OCI-LY7 (cell line): ENCODE measurements at regions not wholly inside any gene's neighbourhood (a gene's known extent, or its start where the extent isn't known, plus 50 kb on each side); places are given as distances from the start of the nearest gene placed in this dataset.

Source experiments
- BruUV-seq: library from RNA; stranded (reverse); fragments of 400-500 nt; replicated peaks from 2 replicates; lab custom pipeline; 2021; lab: Mats Ljungman, UMichigan
- CTCF ChIA-PET: fragments of 300-600 bp; sonication (Branson Sonifier 250); formaldehyde crosslinking; loops from one replicate; lab custom pipeline; 2022; ENCODE audit warnings: antibody characterized with exemption; ENCODE audit not compliant: unreplicated experiment; lab: Charles Lee
- POLR2A ChIA-PET: fragments of 300-600 bp; sonication (Branson Sonifier 250); formaldehyde crosslinking; loops from one replicate; lab custom pipeline; 2022; ENCODE audit warnings: antibody characterized with exemption; lab: Charles Lee
- DNase-seq: peaks from one replicate; pipeline ENCODE4 v3.0.0-alpha.2; 2015; ENCODE audit warnings: low spot score
- H2AFZ ChIP-seq: fragments of 200-600 bp; sonication (generic), shearing (Covaris generic); 2 replicates; pipeline ENCODE4 v1.6.1; 2014; ENCODE audit warnings: mild to moderate bottlenecking, antibody characterized with exemption, low read length, moderate library complexity
- H3K27ac ChIP-seq: fragments of 200-600 bp; sonication (generic); 2 replicates; pipeline ENCODE4 v1.5.1; 2014; ENCODE audit warnings: mixed run types, low read depth, mild to moderate bottlenecking, moderate library complexity, low read length, inconsistent platforms; ENCODE audit not compliant: poor library complexity, severe bottlenecking
- H3K36me3 ChIP-seq: fragments of 200-600 bp; sonication (generic); 2 replicates; pipeline ENCODE4 v1.6.1; 2014; ENCODE audit warnings: mild to moderate bottlenecking, antibody characterized with exemption, low read length, moderate library complexity, mixed read lengths; ENCODE audit not compliant: insufficient read depth
- H3K4me1 ChIP-seq: fragments of 200-600 bp; sonication (generic); 2 replicates; pipeline ENCODE4 v1.5.1; 2014; ENCODE audit warnings: mild to moderate bottlenecking, low read length; ENCODE audit not compliant: insufficient read depth, poor library complexity, severe bottlenecking
- H3K4me2 ChIP-seq: fragments of 200-600 bp; sonication (generic); 2 replicates; pipeline ENCODE4 v1.6.1; 2014; ENCODE audit warnings: mild to moderate bottlenecking, low read length
- H3K4me3 ChIP-seq: fragments of 200-600 bp; sonication (generic); 2 replicates; pipeline ENCODE4 v1.5.1; 2014; ENCODE audit warnings: mild to moderate bottlenecking, low read depth, low read length; ENCODE audit not compliant: poor library complexity, severe bottlenecking
- H3K79me2 ChIP-seq: fragments of 200-600 bp; sonication (generic); 2 replicates; pipeline ENCODE4 v1.6.1; 2016; ENCODE audit warnings: low read depth, mild to moderate bottlenecking, low read length, moderate library complexity, mixed read lengths; ENCODE audit not compliant: insufficient read depth
- H3K9me2 ChIP-seq: fragments of 200-600 bp; sonication (generic); 2 replicates; pipeline ENCODE4 v1.6.1; 2016; ENCODE audit warnings: mild to moderate bottlenecking, low read length, mixed read lengths; ENCODE audit not compliant: insufficient read depth
- H3K9me3 ChIP-seq: fragments of 200-600 bp; sonication (generic); 2 replicates; pipeline ENCODE4 v1.6.1; 2014; ENCODE audit warnings: mild to moderate bottlenecking, mixed run types, low read length, mixed read lengths
- H4K20me1 ChIP-seq: fragments of 200-600 bp; sonication (generic); 2 replicates; pipeline ENCODE4 v1.6.1; 2014; ENCODE audit warnings: mild to moderate bottlenecking, antibody characterized with exemption, low read length, moderate library complexity, mixed read lengths; ENCODE audit not compliant: insufficient read depth
- EZH2phosphoT487 ChIP-seq: fragments of 200-600 bp; sonication (generic); IDR thresholded peaks from 2 replicates; pipeline ENCODE4 v1.6.1; 2018; ENCODE audit warnings: low read depth, borderline replicate concordance, mild to moderate bottlenecking, mixed run types, antibody characterized with exemption, low read length, moderate library complexity, mixed read lengths
- intact Hi-C: fragments of 100-400 bp; cut with micrococcal nuclease; formaldehyde crosslinking; loops from one replicate; pipeline ENCODE4 v1.10.0; 2022; ENCODE audit not compliant: unreplicated experiment
- TF ChIP-seq, protein P1 (sequence below): fragments of 200-600 bp; sonication (generic); conservative IDR thresholded peaks from 2 replicates; pipeline ENCODE4 v1.5.1; 2014; ENCODE audit warnings: mild to moderate bottlenecking, antibody characterized with exemption, low read length, moderate library complexity, mixed read lengths

DNA sequence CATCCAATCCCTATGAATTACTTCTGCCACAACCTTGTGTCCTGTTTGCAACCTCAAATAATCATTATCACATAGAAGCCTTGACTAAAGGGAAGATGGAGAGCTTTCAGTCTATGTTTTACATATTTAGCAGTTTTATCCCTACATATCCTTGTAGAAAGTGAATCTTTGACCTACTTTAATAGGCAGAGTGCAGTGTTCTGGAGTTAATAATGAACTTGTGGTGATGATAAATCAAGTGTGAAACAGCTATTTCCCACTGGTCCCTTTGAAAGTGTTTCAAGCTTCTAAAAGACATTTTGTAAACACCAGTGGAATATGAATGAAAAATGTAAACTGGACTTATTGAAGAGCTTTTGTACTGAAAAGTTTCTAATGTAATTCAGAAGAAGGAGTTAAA, 406.7 kb downstream of the GABRG2 start:
- no peaks in the 10 kb centered on the region for H3K36me3 ChIP-seq
- POLR2A ChIA-PET: no interaction called here
- no peaks in the 10 kb centered on the region for H3K79me2 ChIP-seq
- no peak overlapping the region for H3K27ac ChIP-seq
- no peak overlapping the region for H3K4me3 ChIP-seq
- H2AFZ ChIP-seq: no peak overlapping the region
- intact Hi-C loops: no loop called here
- TF ChIP-seq EZH2phosphoT487: no peak
- TF ChIP-seq, protein P1, sequence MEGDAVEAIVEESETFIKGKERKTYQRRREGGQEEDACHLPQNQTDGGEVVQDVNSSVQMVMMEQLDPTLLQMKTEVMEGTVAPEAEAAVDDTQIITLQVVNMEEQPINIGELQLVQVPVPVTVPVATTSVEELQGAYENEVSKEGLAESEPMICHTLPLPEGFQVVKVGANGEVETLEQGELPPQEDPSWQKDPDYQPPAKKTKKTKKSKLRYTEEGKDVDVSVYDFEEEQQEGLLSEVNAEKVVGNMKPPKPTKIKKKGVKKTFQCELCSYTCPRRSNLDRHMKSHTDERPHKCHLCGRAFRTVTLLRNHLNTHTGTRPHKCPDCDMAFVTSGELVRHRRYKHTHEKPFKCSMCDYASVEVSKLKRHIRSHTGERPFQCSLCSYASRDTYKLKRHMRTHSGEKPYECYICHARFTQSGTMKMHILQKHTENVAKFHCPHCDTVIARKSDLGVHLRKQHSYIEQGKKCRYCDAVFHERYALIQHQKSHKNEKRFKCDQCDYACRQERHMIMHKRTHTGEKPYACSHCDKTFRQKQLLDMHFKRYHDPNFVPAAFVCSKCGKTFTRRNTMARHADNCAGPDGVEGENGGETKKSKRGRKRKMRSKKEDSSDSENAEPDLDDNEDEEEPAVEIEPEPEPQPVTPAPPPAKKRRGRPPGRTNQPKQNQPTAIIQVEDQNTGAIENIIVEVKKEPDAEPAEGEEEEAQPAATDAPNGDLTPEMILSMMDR: no peak
- H3K4me2 ChIP-seq: no peak overlapping the region
- H3K4me1 ChIP-seq: no peaks in the 10 kb centered on the region
- CTCF ChIA-PET: no interaction called here
- BruUV-seq: no TSS peak
- H3K9me3 ChIP-seq: no peaks in the 10 kb centered on the region
- H3K9me2 ChIP-seq: no peaks in the 10 kb centered on the region
- no peak for DNase-seq
- no peaks in the 10 kb centered on the region for H4K20me1 ChIP-seq

DNA sequence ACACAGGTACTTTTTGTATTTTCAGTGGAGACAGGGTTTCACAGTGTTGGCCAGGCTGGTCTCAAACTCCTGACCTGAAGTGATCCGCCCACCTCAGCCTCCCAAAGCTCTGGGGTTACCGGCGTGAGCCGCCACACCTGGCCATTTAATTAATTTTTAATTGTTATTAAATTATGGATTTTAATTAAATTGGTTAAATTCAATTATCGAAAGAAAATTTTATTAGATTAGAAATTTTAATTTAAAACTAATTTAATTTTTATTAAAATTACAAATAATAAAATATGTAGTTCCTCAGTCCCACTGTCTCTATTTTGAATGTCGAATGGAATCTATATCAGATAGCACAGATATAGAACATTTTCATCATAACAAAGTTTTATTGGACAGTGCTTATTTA, 416.5 kb downstream of the GABRG2 start:
- H3K4me2 ChIP-seq: no peak overlapping the region
- no peaks in the 10 kb centered on the region for H3K79me2 ChIP-seq
- intact Hi-C loops: no loop called here
- TF ChIP-seq, protein P1: no peak
- no peak for TF ChIP-seq EZH2phosphoT487
- CTCF ChIA-PET: no interaction called here
- H3K4me1 ChIP-seq: no peaks in the 10 kb centered on the region
- no peak overlapping the region for H2AFZ ChIP-seq
- DNase-seq: no peak
- no peaks in the 10 kb centered on the region for H3K36me3 ChIP-seq
- H3K9me2 ChIP-seq: no peaks in the 10 kb centered on the region
- no peak overlapping the region for H3K27ac ChIP-seq
- no peaks in the 10 kb centered on the region for H3K9me3 ChIP-seq
- no peak overlapping the region for H3K4me3 ChIP-seq
- POLR2A ChIA-PET: no interaction called here
- BruUV-seq: no TSS peak
- H4K20me1 ChIP-seq: no peaks in the 10 kb centered on the region

DNA sequence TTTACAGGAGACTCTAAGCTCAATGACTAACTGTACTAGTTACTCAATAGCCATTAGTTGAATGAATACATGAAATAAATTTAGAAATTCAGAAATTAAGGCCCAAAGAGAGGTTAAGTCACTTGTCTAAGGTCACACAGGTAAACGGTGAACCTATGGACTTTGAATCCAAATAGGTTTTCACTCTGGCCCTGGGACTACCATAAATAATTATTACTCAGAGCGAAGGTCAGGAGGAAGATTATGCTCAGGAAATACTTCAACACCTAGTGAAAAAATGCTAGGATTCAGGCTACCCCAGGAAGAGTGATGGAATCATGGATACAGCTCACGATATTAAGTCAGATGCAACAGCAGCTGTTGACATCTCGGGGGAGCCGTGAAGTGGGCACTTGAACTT, 417.4 kb downstream of the GABRG2 start:
- no peaks in the 10 kb centered on the region for H3K9me2 ChIP-seq
- no peak overlapping the region for H3K27ac ChIP-seq
- no peaks in the 10 kb centered on the region for H3K79me2 ChIP-seq
- no peaks in the 10 kb centered on the region for H3K9me3 ChIP-seq
- CTCF ChIA-PET: no interaction called here
- H4K20me1 ChIP-seq: no peaks in the 10 kb centered on the region
- TF ChIP-seq, protein P1: no peak
- no peak for TF ChIP-seq EZH2phosphoT487
- POLR2A ChIA-PET: no interaction called here
- BruUV-seq: no TSS peak
- no peaks in the 10 kb centered on the region for H3K36me3 ChIP-seq
- no peak overlapping the region for H3K4me3 ChIP-seq
- no peaks in the 10 kb centered on the region for H3K4me1 ChIP-seq
- intact Hi-C loops: no loop called here
- no peak overlapping the region for H3K4me2 ChIP-seq
- H2AFZ ChIP-seq: no peak overlapping the region
- no peak for DNase-seq
